PC-9 (cell line): ENCODE measurements at regions not wholly inside any gene's neighbourhood (a gene's known extent, or its start where the extent isn't known, plus 50 kb on each side); places are given as distances from the start of the nearest gene placed in this dataset.

Experiments used
- BruUV-seq: library from RNA; stranded (reverse); fragments of 400-500 nt; replicated peaks from 2 replicates; lab custom pipeline; 2021; lab: Mats Ljungman, UMichigan
- CTCF ChIA-PET: fragments of 300-600 bp; sonication (Branson Sonifier 250); formaldehyde crosslinking; loops from one replicate; lab custom pipeline; 2022; ENCODE audit warnings: antibody characterized with exemption; lab: Charles Lee
- POLR2A ChIA-PET: fragments of 300-600 bp; sonication (Branson Sonifier 250); formaldehyde crosslinking; loops from one replicate; lab custom pipeline; 2022; ENCODE audit warnings: antibody characterized with exemption; ENCODE audit not compliant: unreplicated experiment; lab: Charles Lee
- DNase-seq, 2 experiments: peaks; one replicate each; pipeline versions ENCODE4 v3.0.0 to v3.0.0-alpha.2; 2015 to 2022; ENCODE audit warnings: mixed read lengths in 1 of 2
- H2AFZ ChIP-seq: fragments of 200-600 bp; sonication (generic); 2 replicates; pipeline ENCODE4 v1.8.1; 2017; ENCODE audit warnings: antibody characterized with exemption
- H3F3A ChIP-seq: fragments of 200-600 bp; sonication (generic); 2 replicates; pipeline ENCODE4 v1.8.1; 2017; ENCODE audit warnings: antibody characterized with exemption, mild to moderate bottlenecking, low read depth; ENCODE audit not compliant: insufficient read depth
- H3K27ac ChIP-seq: fragments of 200-600 bp; sonication (generic); 2 replicates; pipeline ENCODE4 v1.6.1; 2016; ENCODE audit warnings: mixed run types
- H3K27me3 ChIP-seq: fragments of 200-600 bp; sonication (generic); 2 replicates; pipeline ENCODE4 v1.6.1; 2016; ENCODE audit warnings: low read depth, mixed run types; ENCODE audit not compliant: insufficient read depth
- H3K36me3 ChIP-seq: fragments of 200-600 bp; sonication (generic); 2 replicates; pipeline ENCODE4 v1.6.1; 2016; ENCODE audit warnings: low read depth, mixed run types
- H3K4me1 ChIP-seq: fragments of 200-600 bp; sonication (generic); replicated peaks from 2 replicates; pipeline ENCODE4 v1.6.1; 2016; ENCODE audit warnings: mixed run types; ENCODE audit not compliant: insufficient read depth
- H3K4me2 ChIP-seq: fragments of 200-600 bp; sonication (generic); 2 replicates; pipeline ENCODE4 v1.6.1; 2017; ENCODE audit warnings: mixed run types
- H3K4me3 ChIP-seq: fragments of 200-600 bp; sonication (generic); 2 replicates; pipeline ENCODE4 v1.6.1; 2016; ENCODE audit warnings: mixed run types
- H3K79me2 ChIP-seq: fragments of 200-600 bp; sonication (generic); 2 replicates; pipeline ENCODE4 v1.6.1; 2017; ENCODE audit warnings: low read depth, mixed run types
- H3K9me2 ChIP-seq: fragments of 200-600 bp; sonication (generic); 2 replicates; pipeline ENCODE4 v1.8.1; 2017; ENCODE audit warnings: mild to moderate bottlenecking; ENCODE audit not compliant: insufficient read depth
- H3K9me3 ChIP-seq: fragments of 200-600 bp; sonication (generic); 2 replicates; pipeline ENCODE4 v1.8.1; 2016; ENCODE audit warnings: low read depth; ENCODE audit not compliant: insufficient read depth
- H4K20me1 ChIP-seq: fragments of 200-600 bp; sonication (generic); 2 replicates; pipeline ENCODE4 v1.8.1; 2017; ENCODE audit not compliant: insufficient read depth
- CTCF ChIP-seq: fragments of 200-600 bp; sonication (generic); conservative IDR thresholded peaks from 2 replicates; pipeline ENCODE4 v1.6.1; 2017; ENCODE audit warnings: mixed run types, antibody characterized with exemption, mild to moderate bottlenecking, moderate library complexity
- EZH2 ChIP-seq: fragments of 200-600 bp; sonication (generic); IDR thresholded peaks from 2 replicates; pipeline ENCODE4 v1.8.0; 2017; ENCODE audit warnings: antibody characterized with exemption, low read depth
- intact Hi-C: fragments of 100-400 bp; cut with micrococcal nuclease; formaldehyde crosslinking; loops from one replicate; pipeline ENCODE4 v1.10.0; 2022; ENCODE audit not compliant: unreplicated experiment

GRCh38 chr6:54617730-54618129, 228.8 kb upstream of the FAM83B start:
- Histone ChIP-seq H3K36me3 (no peaks in the 10 kb centered on the region), H3K27ac (no peak overlapping the region), H4K20me1 (no peaks in the 10 kb centered on the region), H3K27me3 (no peaks in the 10 kb centered on the region), H3K9me3 (no peaks in the 10 kb centered on the region), H3K4me3 (no peak overlapping the region), H2AFZ (no peak overlapping the region), H3K79me2 (no peaks in the 10 kb centered on the region), H3K4me2 (no peak overlapping the region), H3K4me1 (no peaks in the 10 kb centered on the region), H3K9me2 (no peaks in the 10 kb centered on the region), H3F3A (no peaks in the 10 kb centered on the region)
- POLR2A ChIA-PET, result no interaction called here
- BruUV-seq, result no TSS peak
- TF ChIP-seq CTCF (no peak), EZH2 (no peak)
- CTCF ChIA-PET, result no interaction called here
- DNase-seq, result no peak
- intact Hi-C loops, result no loop called here

GRCh38 chr6:54618572-54618971, 228.0 kb upstream of the FAM83B start:
- H3K27me3 ChIP-seq, result no peaks in the 10 kb centered on the region
- ChIA-PET POLR2A (no interaction called here), CTCF (no interaction called here)
- H3K9me2 ChIP-seq, result no peaks in the 10 kb centered on the region
- H3K36me3 ChIP-seq, result no peaks in the 10 kb centered on the region
- BruUV-seq, result no TSS peak
- intact Hi-C loops, result no loop called here
- no peak overlapping the region for H2AFZ ChIP-seq
- no peak for DNase-seq
- H3K4me1 ChIP-seq, result no peaks in the 10 kb centered on the region
- no peak for TF ChIP-seq EZH2
- no peak for TF ChIP-seq CTCF
- H3K9me3 ChIP-seq, result no peaks in the 10 kb centered on the region
- no peak overlapping the region for H3K4me2 ChIP-seq
- H3F3A ChIP-seq, result no peaks in the 10 kb centered on the region
- no peaks in the 10 kb centered on the region for H3K79me2 ChIP-seq
- no peak overlapping the region for H3K4me3 ChIP-seq
- no peaks in the 10 kb centered on the region for H4K20me1 ChIP-seq
- H3K27ac ChIP-seq, result no peak overlapping the region

- ChIA-PET POLR2A (no interaction called here), CTCF (no interaction called here)
- no peak overlapping the region for H3K4me2 ChIP-seq
- H4K20me1 ChIP-seq, result no peaks in the 10 kb centered on the region
- no peak for TF ChIP-seq EZH2
- no peak for TF ChIP-seq CTCF
- H3K4me1 ChIP-seq, result no peaks in the 10 kb centered on the region
- H2AFZ ChIP-seq, result no peak overlapping the region
- H3K27me3 ChIP-seq, result no peaks in the 10 kb centered on the region
- H3K79me2 ChIP-seq, result no peaks in the 10 kb centered on the region
- no TSS peak for BruUV-seq
- no peaks in the 10 kb centered on the region for H3K9me2 ChIP-seq
- intact Hi-C loops, result no loop called here
- no peak for DNase-seq
- no peak overlapping the region for H3K27ac ChIP-seq
- no peak overlapping the region for H3K4me3 ChIP-seq
- no peaks in the 10 kb centered on the region for H3K36me3 ChIP-seq
- H3F3A ChIP-seq, result no peaks in the 10 kb centered on the region
- H3K9me3 ChIP-seq, result no peaks in the 10 kb centered on the region
Measured at GRCh38 chr6:54619102-54619501, 227.5 kb upstream of the FAM83B start.
